B cell (primary cell): ENCODE measurements at regions not wholly inside any gene's neighbourhood (a gene's known extent, or its start where the extent isn't known, plus 50 kb on each side); places are given as distances from the start of the nearest gene placed in this dataset.

Experiments
- ATAC-seq: fragments of 200-7000 bp; cut with Tn5 transposase; one replicate; pipeline ENCODE4 v1.10.0; 2021; ENCODE audit warnings: low read depth, mild to moderate bottlenecking, moderate number of reproducible peaks, moderate library complexity
- CTCF ChIA-PET: fragments of 350-600 bp; sonication (Branson Sonifier 250); formaldehyde crosslinking; loops from one replicate; lab custom pipeline; 2021; ENCODE audit warnings: antibody characterized with exemption, inconsistent platforms; lab: Charles Lee
- POLR2A ChIA-PET: fragments of 350-600 bp; sonication (Branson Sonifier 250); formaldehyde crosslinking; loops from one replicate; lab custom pipeline; 2021; ENCODE audit warnings: antibody characterized with exemption; lab: Charles Lee
- DNase-seq: peaks from one replicate; pipeline ENCODE4 v3.0.0; 2013
- H2AFZ ChIP-seq: 2 replicates; pipeline ENCODE4 v1.6.1; 2012; ENCODE audit warnings: mild to moderate bottlenecking, low read depth, low read length; ENCODE audit not compliant: insufficient read depth, poor library complexity, severe bottlenecking
- H3K27ac ChIP-seq, 2 donors: 1 replicate in 1 of 2; 2 replicates in 1 of 2; pipeline ENCODE4 v1.5.1; 2012 to 2013; ENCODE audit warnings: low read length in 2 of 2, mild to moderate bottlenecking in 2 of 2, moderate library complexity in 1 of 2
- H3K27me3 ChIP-seq, 4 experiments: fragments of 200-600 bp in 1 of 4; sonication (generic) in 1 of 4; replicated peaks in 1 of 4; 1 replicate in 2 of 4; 2 replicates in 2 of 4; pipeline versions ENCODE4 v1.6.1 to v1.7.0; 2013 to 2016; ENCODE audit warnings: low read length in 3 of 4, mild to moderate bottlenecking in 2 of 4, mixed read lengths in 1 of 4, moderate library complexity in 1 of 4; ENCODE audit not compliant: insufficient read depth in 4 of 4, control insufficient read depth in 3 of 4; ENCODE audit errors: control extremely low read depth in 1 of 4
- H3K36me3 ChIP-seq, 2 experiments: replicated peaks in 1 of 2; 1 replicate in 1 of 2; 2 replicates in 1 of 2; pipeline versions ENCODE4 v1.6.1 to v1.7.1; 2013; ENCODE audit warnings: low read length in 1 of 2; ENCODE audit not compliant: insufficient read depth in 2 of 2, control insufficient read depth in 1 of 2; ENCODE audit errors: control extremely low read depth in 1 of 2, extremely low read depth in 1 of 2
- H3K4me1 ChIP-seq, 2 donors: fragments of 200-600 bp in 1 of 2; sonication (generic) in 1 of 2; 1 replicate in 1 of 2; 2 replicates in 1 of 2; pipeline versions ENCODE4 v1.5.1 to v1.6.1; 2013 to 2017; ENCODE audit warnings: low read length in 2 of 2; ENCODE audit not compliant: control insufficient read depth in 2 of 2, insufficient read depth in 2 of 2
- H3K4me2 ChIP-seq: replicated peaks from 2 replicates; pipeline ENCODE3; 2012; ENCODE audit warnings: mild to moderate bottlenecking, low read depth, low read length; ENCODE audit not compliant: poor library complexity, severe bottlenecking
- H3K4me3 ChIP-seq, 5 experiments: fragments of 200-600 bp in 1 of 5; sonication (generic) in 1 of 5; 1 replicate in 3 of 5; 2 replicates in 2 of 5; pipeline versions ENCODE4 v1.5.1 to v1.7.0; 2011 to 2016; ENCODE audit warnings: low read length in 4 of 5, mild to moderate bottlenecking in 4 of 5, low read depth in 2 of 5, control low read depth in 1 of 5, moderate library complexity in 1 of 5; ENCODE audit not compliant: insufficient read depth in 1 of 5; ENCODE audit errors: control extremely low read depth in 1 of 5, extremely low read depth in 1 of 5
- H3K79me2 ChIP-seq: fragments of 200-600 bp; sonication (generic); one replicate; pipeline ENCODE4 v1.6.0; 2016; ENCODE audit warnings: low read length; ENCODE audit not compliant: control insufficient read depth, insufficient read depth
- H3K9ac ChIP-seq: fragments of 200-600 bp; sonication (generic); 2 replicates; pipeline ENCODE4 v1.6.1; 2017; ENCODE audit warnings: mild to moderate bottlenecking, low read length, moderate library complexity
- H3K9me3 ChIP-seq, 3 donors: one replicate each; pipeline versions ENCODE4 v1.6.1 to v1.7.1; 2013; ENCODE audit warnings: low read length in 2 of 3; ENCODE audit not compliant: control insufficient read depth in 2 of 3, insufficient read depth in 1 of 3; ENCODE audit errors: control extremely low read depth in 1 of 3
- H4K20me1 ChIP-seq: 2 replicates; pipeline ENCODE4 v1.6.0; 2012; ENCODE audit warnings: mild to moderate bottlenecking, low read length; ENCODE audit not compliant: insufficient read depth, control insufficient read depth, poor library complexity, severe bottlenecking
- H3K27ac Mint-ChIP-seq: one replicate; pipeline ENCODE4 v1.8.0; 2021; ENCODE audit warnings: mixed read lengths
- H3K27me3 Mint-ChIP-seq: one replicate; pipeline ENCODE4 v1.8.0; 2021; ENCODE audit warnings: mixed read lengths
- H3K4me1 Mint-ChIP-seq: one replicate; pipeline ENCODE4 v1.8.0; 2021; ENCODE audit warnings: mixed read lengths
- H3K4me3 Mint-ChIP-seq: one replicate; pipeline ENCODE4 v1.8.0; 2021; ENCODE audit warnings: mixed read lengths
- H3K9me3 Mint-ChIP-seq: one replicate; pipeline ENCODE4 v1.8.0; 2022; ENCODE audit warnings: mixed read lengths; ENCODE audit not compliant: insufficient read depth
- EZH2 ChIP-seq: IDR thresholded peaks from 2 replicates; pipeline ENCODE4 v1.6.1; 2012; ENCODE audit warnings: borderline replicate concordance, low read depth, mild to moderate bottlenecking, moderate library complexity, low read length; ENCODE audit not compliant: insufficient read depth, poor library complexity, severe bottlenecking
- WGBS: methylation state at CpG from one replicate; pipeline ENCODE4 v1.1.5; 2013; ENCODE audit warnings: missing lambda C conversion rate; ENCODE audit not compliant: insufficient coverage; 5-methylcytosine and 5-hydroxymethylcytosine counted together
- intact Hi-C: fragments of 100-400 bp; cut with micrococcal nuclease; formaldehyde crosslinking; loops from one replicate; pipeline ENCODE4 v1.10.0; 2022
- TF ChIP-seq, protein P1 (sequence below): fragments of 200-600 bp; IDR thresholded peaks from one replicate; pipeline ENCODE4 v1.8.0; 2022; ENCODE audit warnings: antibody characterized with exemption, mild to moderate bottlenecking

DNA sequence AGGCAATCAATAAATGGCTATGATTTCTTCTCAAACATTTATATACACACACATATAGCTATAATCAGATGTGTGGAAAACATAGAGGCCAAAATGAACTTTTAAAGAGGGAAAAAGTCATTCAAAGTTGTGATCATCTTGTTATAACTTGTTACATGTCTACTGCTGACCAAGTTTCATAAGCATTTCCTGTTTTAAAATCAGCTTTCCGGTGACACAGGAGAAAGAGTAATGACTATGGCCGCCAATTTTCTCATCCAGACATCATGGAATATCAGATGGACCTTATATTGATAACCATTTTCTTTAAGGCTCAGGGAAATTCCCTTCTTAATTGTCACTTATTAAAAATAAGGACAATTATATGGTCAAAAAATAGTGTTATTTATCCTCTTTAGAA, 71.7 kb upstream of the AGTR1 start:
- Mint-ChIP-seq H3K4me1 (no peaks in the 10 kb centered on the region), H3K27me3 (no peaks in the 10 kb centered on the region), H3K27ac (no peak overlapping the region), H3K9me3 (peaks cover 3% of the 10 kb centered on the region), H3K4me3 (no peak overlapping the region)
- Histone ChIP-seq H4K20me1 (no peaks in the 10 kb centered on the region), H3K4me3 (no peak overlapping the region), H3K36me3 (no peaks in the 10 kb centered on the region), H3K27ac (no peak overlapping the region), H2AFZ (no peak overlapping the region), H3K4me2 (no peak overlapping the region), H3K4me1 (no peaks in the 10 kb centered on the region), H3K79me2 (no peaks in the 10 kb centered on the region), H3K27me3 (no peaks in the 10 kb centered on the region), H3K9me3 (peaks cover 0 to 6% (median 0%) of the 10 kb centered on the region in 3 donors), H3K9ac (no peak overlapping the region)
- WGBS: no CpG with 5 or more reads among the region's 2 CpGs
- DNase-seq: no peak
- CTCF ChIA-PET: no interaction called here
- no peak for TF ChIP-seq EZH2
- TF ChIP-seq, protein P1, sequence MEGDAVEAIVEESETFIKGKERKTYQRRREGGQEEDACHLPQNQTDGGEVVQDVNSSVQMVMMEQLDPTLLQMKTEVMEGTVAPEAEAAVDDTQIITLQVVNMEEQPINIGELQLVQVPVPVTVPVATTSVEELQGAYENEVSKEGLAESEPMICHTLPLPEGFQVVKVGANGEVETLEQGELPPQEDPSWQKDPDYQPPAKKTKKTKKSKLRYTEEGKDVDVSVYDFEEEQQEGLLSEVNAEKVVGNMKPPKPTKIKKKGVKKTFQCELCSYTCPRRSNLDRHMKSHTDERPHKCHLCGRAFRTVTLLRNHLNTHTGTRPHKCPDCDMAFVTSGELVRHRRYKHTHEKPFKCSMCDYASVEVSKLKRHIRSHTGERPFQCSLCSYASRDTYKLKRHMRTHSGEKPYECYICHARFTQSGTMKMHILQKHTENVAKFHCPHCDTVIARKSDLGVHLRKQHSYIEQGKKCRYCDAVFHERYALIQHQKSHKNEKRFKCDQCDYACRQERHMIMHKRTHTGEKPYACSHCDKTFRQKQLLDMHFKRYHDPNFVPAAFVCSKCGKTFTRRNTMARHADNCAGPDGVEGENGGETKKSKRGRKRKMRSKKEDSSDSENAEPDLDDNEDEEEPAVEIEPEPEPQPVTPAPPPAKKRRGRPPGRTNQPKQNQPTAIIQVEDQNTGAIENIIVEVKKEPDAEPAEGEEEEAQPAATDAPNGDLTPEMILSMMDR: no peak
- no peak for ATAC-seq
- intact Hi-C loops: no loop called here
- POLR2A ChIA-PET: no interaction called here

GRCh38 chr3:148629006-148629405, 68.7 kb upstream of the AGTR1 start:
- Histone ChIP-seq H4K20me1 (no peaks in the 10 kb centered on the region), H3K36me3 (no peaks in the 10 kb centered on the region), H2AFZ (no peak overlapping the region), H3K4me3 (no peak overlapping the region), H3K79me2 (no peaks in the 10 kb centered on the region), H3K27ac (no peak overlapping the region), H3K27me3 (no peaks in the 10 kb centered on the region), H3K9ac (no peak overlapping the region), H3K4me1 (no peaks in the 10 kb centered on the region), H3K9me3 (peaks cover 0 to 6% (median 0%) of the 10 kb centered on the region in 3 donors), H3K4me2 (no peak overlapping the region)
- no peak overlapping the region for H3K27ac Mint-ChIP-seq
- TF ChIP-seq EZH2: no peak
- ChIA-PET POLR2A (no interaction called here), CTCF (no interaction called here)
- H3K9me3 Mint-ChIP-seq: peaks cover 3% of the 10 kb centered on the region
- H3K4me1 Mint-ChIP-seq: no peaks in the 10 kb centered on the region
- H3K27me3 Mint-ChIP-seq: no peaks in the 10 kb centered on the region
- intact Hi-C loops: no loop called here
- DNase-seq (no peak), ATAC-seq (no peak)
- no CpG with 5 or more reads among the region's 1 CpG for WGBS
- no peak overlapping the region for H3K4me3 Mint-ChIP-seq
